Heart right ventricle (tissue), 16 donors: ENCODE measurements at regions not wholly inside any gene's neighbourhood (a gene's known extent, or its start where the extent isn't known, plus 50 kb on each side); places are given as distances from the start of the nearest gene placed in this dataset.
"Not testable (repeated sequence)": the region's sequence is repeated elsewhere in the genome, so short reads cannot be mapped to it uniquely, and the experiment has no call there.

Experiments
- ATAC-seq, 8 donors: fragments of 200-7000 bp; cut with Tn5 transposase; one replicate each; pipeline ENCODE4 v1.9.1; 2020; ENCODE audit warnings: mild to moderate bottlenecking in 8 of 8, moderate library complexity in 8 of 8, moderate number of reproducible peaks in 1 of 8
- DNase-seq, 2 donors: peaks; one replicate each; pipeline ENCODE4 v3.0.0-alpha.2; 2020
- H3K27ac ChIP-seq, 10 donors: fragments of 200-600 bp; sonication (generic) in 2 of 10; one replicate each; pipeline versions ENCODE4 v1.5.0 to v1.8.0; 2020 to 2022; ENCODE audit warnings: mild to moderate bottlenecking in 3 of 10
- H3K27me3 ChIP-seq, 7 donors: fragments of 200-600 bp; one replicate each; pipeline ENCODE4 v1.8.0; 2021 to 2022; ENCODE audit warnings: mild to moderate bottlenecking in 2 of 7
- H3K36me3 ChIP-seq, 9 donors: fragments of 200-600 bp; sonication (generic) in 1 of 9; one replicate each; pipeline versions ENCODE4 v1.5.0 to v1.8.0; 2020 to 2022; ENCODE audit warnings: mild to moderate bottlenecking in 2 of 9
- H3K4me1 ChIP-seq, 9 donors: fragments of 200-600 bp; sonication (generic) in 1 of 9; one replicate each; pipeline versions ENCODE4 v1.5.0 to v1.8.0; 2020 to 2022; ENCODE audit warnings: mild to moderate bottlenecking in 4 of 9
- H3K4me3 ChIP-seq, 10 donors: fragments of 200-600 bp; sonication (generic) in 2 of 10; one replicate each; pipeline versions ENCODE4 v1.5.0 to v1.8.0; 2020 to 2022; ENCODE audit warnings: mild to moderate bottlenecking in 7 of 10, moderate library complexity in 2 of 10
- H3K9me3 ChIP-seq, 11 donors: fragments of 200-600 bp in 10 of 11; sonication (generic) in 2 of 11; one replicate each; pipeline versions ENCODE4 v1.5.0 to v1.8.0; 2013 to 2022; ENCODE audit warnings: mild to moderate bottlenecking in 2 of 11, control low read depth in 1 of 11, moderate library complexity in 1 of 11
- CTCF ChIP-seq, 9 donors: fragments of 200-600 bp; sonication (generic) in 2 of 9; IDR thresholded peaks; one replicate each; pipeline versions ENCODE4 v1.5.0 to v1.8.0; 2021 to 2022; ENCODE audit warnings: antibody characterized with exemption in 9 of 9, mild to moderate bottlenecking in 5 of 9, moderate library complexity in 1 of 9
- WGBS, 2 donors: extraction: QIAGEN DNeasy Blood & Tissue Kit; methylation state at CpG; one replicate each; pipeline ENCODE4 v1.1.7; 2013; ENCODE audit warnings: inconsistent platforms in 1 of 2; 5-methylcytosine and 5-hydroxymethylcytosine counted together
- intact Hi-C, 10 donors: fragments of 100-400 bp; cut with DNase I; formaldehyde crosslinking; loops; one replicate each; pipeline versions ENCODE4 v1.11.1 to v1.14.2; 2022
- donor health status: Arrhythmogenic right ventricular cardiomyopathy.
- donor health status: ischemic (EF 13 %, LVEDD 7.1; RV severe dilation, severe dysfunction).
- donor health status: healthy with polysubstance abuse.
- donor health status: DM: no; HTN: yes; CAD: no.
- donor health status: DM: no; HTN: no; CAD: no.
- donor health status: ischemic (EF 25% LVEDD 6.9; RV normal size, moderate dysfunction).
- donor health status: ischemic (EF 25% LVEDD 5.7; RV mildly dilated, moderate dysfunction).
- donor health status: healthy.
- donor health status: DM: yes; HTN: yes; CAD: no.
- donor health status: Ischemic cardiomyopathy.
- donor health status: ischemic (EF 35%, LVEDD 5.7; RV mildly dilated, moderate dysfunction).
- donor health status: nonischemic (EF 11% LVEDD 7.7; RV severe dilation, severe dysfunction).
- donor health status: DM: yes; HTN: yes; CAD: no.
- donor health status: PGD.
- donor health status: ischemic (EF 29% LVEDD 5.4; RV normal size, mild dysfunction).
- donor health status: nonischemic (EF 23%, LVEDD 6.1; RV moderate dilation, normal function).

DNA sequence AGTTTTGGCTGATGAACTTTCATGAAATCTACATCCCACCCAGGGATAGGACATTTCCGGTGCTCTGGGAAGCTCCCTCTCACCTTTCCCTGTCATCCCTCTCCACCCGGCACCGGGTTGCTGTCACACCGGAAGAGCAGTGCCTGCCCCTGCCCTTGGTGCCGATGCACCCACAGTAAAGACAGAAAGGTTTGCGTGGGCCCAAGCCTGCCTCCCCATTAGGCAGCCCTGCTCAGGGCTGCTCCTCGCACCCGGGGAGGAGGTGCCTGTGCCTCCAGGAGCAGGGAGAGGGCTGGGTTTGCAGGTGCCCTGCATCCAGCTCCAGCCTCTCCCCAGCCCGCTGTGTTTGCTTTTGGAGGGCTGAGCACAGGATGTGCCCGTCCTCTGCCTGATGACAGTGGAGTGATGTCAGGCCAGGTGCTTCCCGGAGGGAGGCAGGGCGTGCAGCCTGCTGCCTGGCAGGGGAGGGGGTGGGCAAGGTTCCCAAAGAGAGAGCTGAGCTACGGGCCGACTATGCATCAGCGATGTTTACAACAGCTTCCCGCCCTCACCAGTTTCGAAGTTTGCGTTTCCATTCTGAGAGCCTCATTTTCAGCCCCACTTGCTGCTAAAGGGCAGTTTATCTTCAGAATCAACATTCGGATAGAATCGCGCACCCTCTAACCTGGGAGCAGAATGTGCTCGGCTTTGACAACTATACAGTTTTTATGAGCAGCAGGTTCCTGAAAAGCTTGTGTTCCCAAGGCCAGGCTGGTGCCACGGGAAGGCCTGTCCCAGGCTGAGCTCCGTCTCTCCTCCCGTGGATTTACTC is 83.2 kb upstream of the CLDN5 start:
- intact Hi-C loops: loop anchor here in 1 of 10 donors (5.0 kb wide), 1 partner anchor 95 kb away; no protein-coding TSS in a partner anchor
- H3K4me3 ChIP-seq: no peak overlapping the region
- no peaks in the 10 kb centered on the region for H3K36me3 ChIP-seq
- 38% methylated on average over 25 of the region's 25 CpGs for WGBS, 2 donors
- H3K4me1 ChIP-seq: peaks cover 0 to 27% (median 13%) of the 10 kb centered on the region in 9 donors
- peak overlapping the region in 2 of 10 donors; percentile 26 to 48 for H3K27ac ChIP-seq
- ATAC-seq: peak in 7 of 8 donors; percentile 40 to 83 (median 65)
- H3K27me3 ChIP-seq: peaks cover 4 to 30% (median 8%) of the 10 kb centered on the region in 7 donors
- H3K9me3 ChIP-seq: no peaks in the 10 kb centered on the region
- no peak for TF ChIP-seq CTCF (IDR thresholded peaks at IDR 0.05)
- peak in 1 of 2 donors; percentile 23 for DNase-seq

- WGBS, 2 donors: 74 to 77% methylated on average over 11 of the region's 11 CpGs
- H3K36me3 ChIP-seq: no peaks in the 10 kb centered on the region
- DNase-seq (no peak), ATAC-seq (no peak)
- H3K27me3 ChIP-seq: peaks cover 4 to 30% (median 8%) of the 10 kb centered on the region in 7 donors
- no peak overlapping the region for H3K4me3 ChIP-seq
- intact Hi-C loops: loop anchor here in 1 of 10 donors (5.0 kb wide), 1 partner anchor 96 kb away; no protein-coding TSS in a partner anchor
- H3K4me1 ChIP-seq: peaks cover 0 to 27% (median 13%) of the 10 kb centered on the region in 9 donors
- H3K9me3 ChIP-seq: no peaks in the 10 kb centered on the region
- TF ChIP-seq CTCF (IDR thresholded peaks at IDR 0.05): no peak
- H3K27ac ChIP-seq: peak overlapping the region in 2 of 10 donors; percentile 26 to 48
These were observed 83.9 kb upstream of the CLDN5 start for GRCh38 chr22:19608003-19608690.

DNA sequence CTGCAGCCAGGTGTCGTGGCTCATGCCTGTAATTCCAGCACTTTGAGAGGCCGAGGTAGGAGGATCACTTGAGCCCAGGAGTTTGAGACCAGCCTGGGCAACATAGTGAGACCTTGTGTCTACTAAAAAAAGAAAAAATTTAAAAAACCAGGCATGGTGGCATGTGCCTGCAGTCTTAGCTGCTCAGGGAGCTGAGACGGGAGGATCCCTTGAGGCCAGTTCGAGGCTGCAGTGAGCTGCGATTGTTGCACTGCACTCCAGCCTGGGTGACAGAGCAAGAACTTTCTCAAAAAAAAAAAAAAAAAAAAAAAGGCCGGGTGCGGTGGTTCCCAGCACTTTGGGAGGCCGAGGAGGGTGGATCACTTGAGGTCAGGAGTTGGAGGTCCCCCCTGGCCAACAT is 85.5 kb upstream of the CLDN5 start:
- H3K4me1 ChIP-seq: peaks cover 0 to 21% (median 10%) of the 10 kb centered on the region in 9 donors
- H3K27ac ChIP-seq, H3K36me3 ChIP-seq, DNase-seq, H3K4me3 ChIP-seq, ATAC-seq, H3K9me3 ChIP-seq: not testable (repeated sequence)
- WGBS, 2 donors: 83 to 85% methylated on average over 8 of the region's 8 CpGs
- H3K27me3 ChIP-seq: peaks cover 4 to 35% (median 8%) of the 10 kb centered on the region in 7 donors
- intact Hi-C loops: loop anchor here in 1 of 10 donors (5.0 kb wide), 1 partner anchor 97 kb away; no protein-coding TSS in a partner anchor

GRCh38 chr22:19610518-19611253 is 86.5 kb upstream of the CLDN5 start:
- no peak overlapping the region for H3K4me3 ChIP-seq
- peaks cover 4 to 44% (median 8%) of the 10 kb centered on the region in 7 donors for H3K27me3 ChIP-seq
- DNase-seq: no peak
- 57 to 68% methylated on average over 14 of the region's 14 CpGs for WGBS, 2 donors
- no peak for ATAC-seq
- no peaks in the 10 kb centered on the region for H3K9me3 ChIP-seq
- no peaks in the 10 kb centered on the region for H3K36me3 ChIP-seq
- intact Hi-C loops: no loop called here
- peaks cover 0 to 12% (median 4%) of the 10 kb centered on the region in 9 donors for H3K4me1 ChIP-seq
- TF ChIP-seq CTCF (IDR thresholded peaks at IDR 0.05): no peak
- H3K27ac ChIP-seq: no peak overlapping the region
